ENCODE measurements at regions not wholly inside any gene's neighbourhood (a gene's known extent, or its start where the extent isn't known, plus 50 kb on each side); places are given as distances from the start of the nearest gene placed in this dataset.
"Not testable (repeated sequence)": the region's sequence is repeated elsewhere in the genome, so short reads cannot be mapped to it uniquely, and the experiment has no call there.

- Histone ChIP-seq H3K9ac (ENCODE audit: control insufficient read depth, insufficient read depth, low read length) (no peak overlapping the region), H3K79me2 (ENCODE audit: control insufficient read depth, insufficient read depth, low read length) (no peaks in the 10 kb centered on the region), H3K36me3 (ENCODE audit: control insufficient read depth in 2 of 2, insufficient read depth in 2 of 2, low read length in 1 of 2) (no peaks in the 10 kb centered on the region), H3K4me1 (ENCODE audit: control insufficient read depth, insufficient read depth, low read length) (no peaks in the 10 kb centered on the region), H3K4me3 (no peak overlapping the region), H3K4me2 (ENCODE audit: control insufficient read depth, insufficient read depth) (no peak overlapping the region), H3K9me3 (replicated peaks; ENCODE audit: control insufficient read depth, insufficient read depth, low read length) (no peaks in the 10 kb centered on the region), H2AFZ (ENCODE audit: control insufficient read depth, low read depth, low read length) (no peak overlapping the region), H4K20me1 (ENCODE audit: control insufficient read depth, insufficient read depth) (no peaks in the 10 kb centered on the region), H3K27ac (ENCODE audit: control insufficient read depth, insufficient read depth) (no peak overlapping the region), H3K27me3 (replicated peaks in 1 of 2; ENCODE audit: control insufficient read depth in 2 of 2, insufficient read depth in 2 of 2, low read length in 1 of 2) (no peaks in the 10 kb centered on the region)
- ChIA-PET POLR2A (no interaction called here), RAD21 (ENCODE audit: unreplicated experiment) (no interaction called here), CTCF (no interaction called here), SMC1A (ENCODE audit: uncharacterized antibody, unreplicated experiment) (no interaction called here)
- in situ Hi-C loops (cut with MboI) (no loop called here), intact Hi-C loops (cut with micrococcal nuclease; ENCODE audit: unreplicated experiment) (no loop called here)
- ATAC-seq (no peak), FAIRE-seq (no peak), DNase-seq (ENCODE audit: low read depth, low spot score) (no peak)
- TF ChIP-seq MYB (IDR thresholded peaks at IDR 0.05; ENCODE audit: borderline replicate concordance, low read depth, low read length) = no peak
- TF ChIP-seq FOXM1 (IDR thresholded peaks at IDR 0.05; ENCODE audit: low read depth, low read length) = no peak
- no peak for TF ChIP-seq STAT3 (IDR thresholded peaks at IDR 0.05; ENCODE audit: low read depth, low read length)
- TF ChIP-seq TCF12 (IDR thresholded peaks at IDR 0.05; ENCODE audit: low read depth, low read length) = no peak
- no peak for TF ChIP-seq BCLAF1 (IDR thresholded peaks at IDR 0.05)
- TF ChIP-seq POLR2AphosphoS2 (IDR thresholded peaks at IDR 0.05; ENCODE audit: low read depth, low read length) = no peak
- TF ChIP-seq ZZZ3 (IDR thresholded peaks at IDR 0.05; ENCODE audit: control insufficient read depth, insufficient read length, low read depth) = no peak
- TF ChIP-seq, protein P1, sequence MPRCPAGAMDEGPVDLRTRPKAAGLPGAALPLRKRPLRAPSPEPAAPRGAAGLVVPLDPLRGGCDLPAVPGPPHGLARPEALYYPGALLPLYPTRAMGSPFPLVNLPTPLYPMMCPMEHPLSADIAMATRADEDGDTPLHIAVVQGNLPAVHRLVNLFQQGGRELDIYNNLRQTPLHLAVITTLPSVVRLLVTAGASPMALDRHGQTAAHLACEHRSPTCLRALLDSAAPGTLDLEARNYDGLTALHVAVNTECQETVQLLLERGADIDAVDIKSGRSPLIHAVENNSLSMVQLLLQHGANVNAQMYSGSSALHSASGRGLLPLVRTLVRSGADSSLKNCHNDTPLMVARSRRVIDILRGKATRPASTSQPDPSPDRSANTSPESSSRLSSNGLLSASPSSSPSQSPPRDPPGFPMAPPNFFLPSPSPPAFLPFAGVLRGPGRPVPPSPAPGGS (IDR thresholded peaks at IDR 0.05; ENCODE audit: borderline replicate concordance, insufficient read depth, low read depth, low read length, poor library complexity, severe bottlenecking) = no peak
- no peak for TF ChIP-seq HDGF (IDR thresholded peaks at IDR 0.05)
- BruUV-seq (replicated peaks) = no TSS peak
- WGBS (ENCODE audit: insufficient coverage, insufficient replicate concordance, low lambda C conversion rate, missing lambda C conversion rate) = 27% methylated on average over 4 of the region's 4 CpGs
These were observed 93.2 kb upstream of the DIAPH2 start for GRCh38 chrX:96591421-96591820.

DNA sequence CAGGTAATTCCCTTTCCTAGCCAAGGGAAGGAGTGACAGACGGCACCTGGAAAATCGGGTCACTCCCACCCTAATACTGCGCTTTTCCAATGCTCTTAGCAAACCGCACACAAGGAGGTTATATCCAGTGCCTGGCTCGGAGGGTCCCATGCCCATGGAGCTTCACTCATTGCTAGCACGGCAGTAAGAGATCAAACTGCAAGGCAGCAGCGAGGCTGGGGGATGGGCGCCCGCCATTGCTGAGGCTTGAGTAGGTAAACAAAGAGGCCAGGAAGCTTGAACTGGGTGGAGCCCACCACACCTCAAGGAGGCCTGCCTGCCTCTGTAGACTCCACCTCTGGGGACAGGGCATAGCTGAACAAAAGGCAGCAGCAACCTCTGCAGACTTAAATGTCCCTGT lies 86.8 kb upstream of the DIAPH2 start:
- H4K20me1 ChIP-seq (ENCODE audit: control insufficient read depth, insufficient read depth); POLR2A ChIA-PET; in situ Hi-C loops (cut with MboI); CTCF ChIA-PET; RAD21 ChIA-PET (ENCODE audit: unreplicated experiment); DNase-seq (ENCODE audit: low read depth, low spot score); H3K4me1 ChIP-seq (ENCODE audit: control insufficient read depth, insufficient read depth, low read length); H3K9ac ChIP-seq (ENCODE audit: control insufficient read depth, insufficient read depth, low read length); H3K27me3 ChIP-seq (replicated peaks in 1 of 2; ENCODE audit: control insufficient read depth in 2 of 2, insufficient read depth in 2 of 2, low read length in 1 of 2); intact Hi-C loops (cut with micrococcal nuclease; ENCODE audit: unreplicated experiment); H3K36me3 ChIP-seq (ENCODE audit: control insufficient read depth in 2 of 2, insufficient read depth in 2 of 2, low read length in 1 of 2); H3K4me3 ChIP-seq; H2AFZ ChIP-seq (ENCODE audit: control insufficient read depth, low read depth, low read length); H3K9me3 ChIP-seq (replicated peaks; ENCODE audit: control insufficient read depth, insufficient read depth, low read length); H3K4me2 ChIP-seq (ENCODE audit: control insufficient read depth, insufficient read depth); SMC1A ChIA-PET (ENCODE audit: uncharacterized antibody, unreplicated experiment); FAIRE-seq; H3K79me2 ChIP-seq (ENCODE audit: control insufficient read depth, insufficient read depth, low read length); ATAC-seq; BruUV-seq (replicated peaks); H3K27ac ChIP-seq (ENCODE audit: control insufficient read depth, insufficient read depth): not testable (repeated sequence)
- 79% methylated on average over 7 of the region's 9 CpGs for WGBS (ENCODE audit: insufficient coverage, insufficient replicate concordance, low lambda C conversion rate, missing lambda C conversion rate)

Measured in GM12878 (cell line).